ENCODE measurements at regions not wholly inside any gene's neighbourhood (a gene's known extent, or its start where the extent isn't known, plus 50 kb on each side); places are given as distances from the start of the nearest gene placed in this dataset.

GRCh38 chr11:109734566-109734965 lies 312.6 kb downstream of the C11orf87 start:
- H3K79me2 ChIP-seq (ENCODE audit: insufficient read depth): no peaks in the 10 kb centered on the region
- POLR2A ChIA-PET: no interaction called here
- H3K27ac ChIP-seq (ENCODE audit: low read depth in 2 of 2, low read length in 1 of 2): peak overlapping the region in 1 of 2 experiments; percentile 11; a peak in 1 of 4 replicates
- 0 out of 4 replicates have a peak, but pooled peaks cover 0 to 4% of the 10 kb centered on the region in 2 experiments for H3K4me1 ChIP-seq (ENCODE audit: control insufficient read depth in 1 of 2, insufficient read depth in 2 of 2, low read depth in 1 of 2, low read length in 1 of 2)
- no peak overlapping the region for H3K4me3 ChIP-seq (ENCODE audit: low read depth in 2 of 2, low read length in 1 of 2)
- H3F3A ChIP-seq (replicated peaks; ENCODE audit: insufficient read depth): no peaks in the 10 kb centered on the region
- H3K36me3 ChIP-seq (replicated peaks in 1 of 2; ENCODE audit: control insufficient read depth in 1 of 2, insufficient read depth in 2 of 2, low read length in 1 of 2): no peaks in the 10 kb centered on the region
- WGBS (ENCODE audit: low lambda C conversion rate): 42% methylated on average over 3 of the region's 3 CpGs
- H4K20me1 ChIP-seq (ENCODE audit: insufficient read depth): no peaks in the 10 kb centered on the region
- CTCF ChIA-PET: interaction anchor here (1.3 kb wide), 1 partner anchor 9 kb away, joined by 4 read pairs; no protein-coding TSS in a partner anchor
- no peaks in the 10 kb centered on the region for H3K27me3 ChIP-seq (ENCODE audit: insufficient read depth)
- TF ChIP-seq PBX3 (IDR thresholded peaks at IDR 0.05) (0 out of 2 replicates have a peak, but pooled peaks have one; percentile 4), USF2 (IDR thresholded peaks at IDR 0.05; ENCODE audit: borderline replicate concordance, low read depth, low read length) (no peak), FOXJ3 (CRISPR knock-in tag; IDR thresholded peaks at IDR 0.05) (no peak), ZBTB33 (IDR thresholded peaks at IDR 0.05; ENCODE audit: borderline replicate concordance, low read depth) (no peak)
- H2AFZ ChIP-seq (ENCODE audit: low read depth): no peak overlapping the region
- no peak overlapping the region for H3K4me2 ChIP-seq
- no peaks in the 10 kb centered on the region for H3K9me3 ChIP-seq
- no peak overlapping the region for H3K9ac ChIP-seq
- no peaks in the 10 kb centered on the region for H3K9me2 ChIP-seq
- DNase-seq: no peak

- no peak overlapping the region for H3K9ac ChIP-seq
- no peak overlapping the region for H3K4me2 ChIP-seq
- no peaks in the 10 kb centered on the region for H3K79me2 ChIP-seq (ENCODE audit: insufficient read depth)
- no peaks in the 10 kb centered on the region for H3K36me3 ChIP-seq (replicated peaks in 1 of 2; ENCODE audit: control insufficient read depth in 1 of 2, insufficient read depth in 2 of 2, low read length in 1 of 2)
- H3K9me2 ChIP-seq: no peaks in the 10 kb centered on the region
- TF ChIP-seq ZBTB33 (IDR thresholded peaks at IDR 0.05; ENCODE audit: borderline replicate concordance, low read depth) (no peak), TEAD4 (IDR thresholded peaks at IDR 0.05; ENCODE audit: borderline replicate concordance, insufficient read depth) (no peak), RFX5 (IDR thresholded peaks at IDR 0.05; ENCODE audit: low read length) (no peak), FOXJ3 (CRISPR knock-in tag; IDR thresholded peaks at IDR 0.05) (no peak), GATA2 (CRISPR knock-in tag; IDR thresholded peaks at IDR 0.05) (no peak), FOSL2 (IDR thresholded peaks at IDR 0.05; ENCODE audit: borderline replicate concordance, low read depth) (no peak), MXI1 (IDR thresholded peaks at IDR 0.05; ENCODE audit: low read depth, low read length) (no peak)
- no peak for DNase-seq
- 0 out of 4 replicates have a peak, but pooled peaks cover 0 to 4% of the 10 kb centered on the region in 2 experiments for H3K4me1 ChIP-seq (ENCODE audit: control insufficient read depth in 1 of 2, insufficient read depth in 2 of 2, low read depth in 1 of 2, low read length in 1 of 2)
- no peak overlapping the region for H3K4me3 ChIP-seq (ENCODE audit: low read depth in 2 of 2, low read length in 1 of 2)
- ChIA-PET CTCF (no interaction called here), POLR2A (no interaction called here)
- H4K20me1 ChIP-seq (ENCODE audit: insufficient read depth): no peaks in the 10 kb centered on the region
- no peak overlapping the region; a peak in 1 of 4 replicates for H3K27ac ChIP-seq (ENCODE audit: low read depth in 2 of 2, low read length in 1 of 2)
- H3K27me3 ChIP-seq (ENCODE audit: insufficient read depth): no peaks in the 10 kb centered on the region
- H3F3A ChIP-seq (replicated peaks; ENCODE audit: insufficient read depth): no peaks in the 10 kb centered on the region
- no peak overlapping the region for H2AFZ ChIP-seq (ENCODE audit: low read depth)
- 51% methylated on average over 2 of the region's 2 CpGs for WGBS (ENCODE audit: low lambda C conversion rate)
- H3K9me3 ChIP-seq: no peaks in the 10 kb centered on the region
These were observed 313.1 kb downstream of the C11orf87 start for GRCh38 chr11:109735128-109735527.

All from SK-N-SH (cell line).